ENCODE measurements at regions not wholly inside any gene's neighbourhood (a gene's known extent, or its start where the extent isn't known, plus 50 kb on each side); places are given as distances from the start of the nearest gene placed in this dataset.

DNA sequence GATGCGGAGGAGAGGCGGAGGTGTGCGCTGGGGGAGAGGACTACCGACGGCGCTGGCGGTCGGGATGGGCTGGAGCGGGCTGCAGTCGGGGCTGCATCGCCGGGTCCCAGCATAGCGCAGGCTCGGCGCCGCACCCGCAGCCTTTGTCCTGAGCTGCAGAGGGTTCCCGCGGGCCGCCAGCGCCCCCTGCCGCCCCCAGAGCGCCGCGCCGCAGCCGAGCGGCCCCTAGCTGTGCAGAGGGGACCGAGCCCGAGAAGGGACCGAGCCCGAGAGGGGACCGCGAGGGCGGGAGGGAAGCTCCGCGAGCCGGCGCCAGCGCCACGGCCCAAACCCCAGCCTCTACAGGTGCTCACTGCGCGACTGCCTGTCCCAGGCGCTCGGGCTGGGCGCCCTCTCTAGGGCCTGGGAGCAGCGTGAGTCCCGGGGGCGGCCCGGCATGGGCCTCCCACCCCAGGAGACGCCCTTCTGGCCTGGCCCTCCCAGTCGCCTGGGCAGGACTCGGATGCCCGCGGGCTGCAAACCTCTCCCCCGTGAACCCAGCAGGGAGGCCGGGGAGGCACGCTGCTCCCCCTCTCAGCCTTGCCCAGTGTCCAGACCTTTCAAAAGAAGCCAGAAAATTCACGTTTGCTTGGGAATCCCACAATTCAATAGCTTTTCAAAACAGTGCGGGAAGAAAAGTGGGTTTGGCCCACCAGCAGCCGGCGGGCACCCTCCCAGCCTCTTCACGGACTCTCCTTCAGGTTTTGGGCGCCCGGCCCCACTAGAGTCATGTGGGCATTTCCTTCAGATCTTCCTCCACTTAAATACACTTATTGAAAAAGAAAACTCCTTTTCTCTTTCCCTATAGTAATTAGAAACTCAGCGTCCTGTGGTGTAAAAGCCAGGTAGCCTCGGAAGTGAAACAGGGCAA is 134.7 kb downstream of the TPRA1 start:
- dilution Hi-C loops (cut with HindIII; ENCODE audit: low sequenced_read_pairs, unreplicated experiment) (no loop called here), in situ Hi-C loops (cut with MboI; ENCODE audit: low sequenced_read_pairs) (loop anchor here (5.0 to 10.0 kb wide), 3 partner anchors 701 to 931 kb away; partner anchors contain the start of gene CHST13), intact Hi-C loops (cut with micrococcal nuclease) (loop anchor here (1.0 to 10.0 kb wide), 4 partner anchors 471 to 933 kb away; partner anchors contain the start of gene PLXNA1)
- Histone ChIP-seq H3K4me1 (ENCODE audit: control insufficient read depth, insufficient read depth, low read length) (no peaks in the 10 kb centered on the region), H2BK5ac (ENCODE audit: low read depth, low read length, poor library complexity, severe bottlenecking) (no peak overlapping the region), H3K14ac (replicated peaks; ENCODE audit: low read depth, low read length) (no peak overlapping the region), H3K4me2 (ENCODE audit: low read depth, low read length) (peak overlapping the region; percentile 38), H4K20me1 (ENCODE audit: insufficient read depth, low read length) (no peaks in the 10 kb centered on the region), H4K91ac (ENCODE audit: insufficient read depth, low read depth, low read length) (no peak overlapping the region), H3K9me1 (ENCODE audit: insufficient read depth, low read length) (no peaks in the 10 kb centered on the region), H2BK15ac (ENCODE audit: low read depth, low read length) (no peak overlapping the region), H2BK20ac (ENCODE audit: low read depth, low read length) (no peak overlapping the region), H2BK120ac (ENCODE audit: low read depth, low read length) (no peak overlapping the region), H4K8ac (ENCODE audit: low read depth in 2 of 2, low read length in 2 of 2) (no peak overlapping the region), H3K79me1 (ENCODE audit: low read depth in 1 of 2, low read length in 2 of 2) (no peaks in the 10 kb centered on the region), H3K9me3 (ENCODE audit: control insufficient read depth, insufficient read depth, low read length) (no peaks in the 10 kb centered on the region), H2AK9ac (replicated peaks; ENCODE audit: low read depth, low read length, poor library complexity) (peak overlapping the region; percentile 35), H3K4ac (ENCODE audit: low read depth, low read length) (no peak overlapping the region), H3K36me3 (ENCODE audit: control insufficient read depth, insufficient read depth, low read length) (no peaks in the 10 kb centered on the region), H3K56ac (ENCODE audit: extremely low read depth, insufficient read depth, low read length) (no peak overlapping the region), H3K9ac (ENCODE audit: low read depth, low read length) (no peak overlapping the region), H3K27ac (ENCODE audit: insufficient read depth, low read length) (no peak overlapping the region), H3K27me3 (ENCODE audit: control insufficient read depth, insufficient read depth, low read length) (peaks cover 30% of the 10 kb centered on the region), H4K5ac (ENCODE audit: low read depth, low read length) (no peak overlapping the region), H3K23ac (ENCODE audit: low read depth, low read length) (no peak overlapping the region), H2AFZ (replicated peaks; ENCODE audit: low read length, poor library complexity) (peak overlapping the region; percentile 87), H2AK5ac (ENCODE audit: low read depth, low read length) (no peak overlapping the region), H3K4me3 (ENCODE audit: insufficient read depth, low read depth, low read length) (no peak overlapping the region), H3K18ac (ENCODE audit: low read depth, low read length) (no peak overlapping the region)
- 2% methylated on average over 25 of the region's 67 CpGs; no CpG with 5 or more reads in 1 of the 2 experiments for WGBS, 2 experiments (ENCODE audit: extremely low coverage in 2 of 2, insufficient read length in 1 of 2)
- TF ChIP-seq MAFK (IDR thresholded peaks at IDR 0.05; ENCODE audit: low read depth, low read length) (no peak), SMC3 (IDR thresholded peaks at IDR 0.05; ENCODE audit: low read depth, low read length) (peak; percentile 59), CTCF (conservative IDR thresholded peaks at IDR 0.05; ENCODE audit: low read depth, low read length) (peak; percentile 97), NFE2L2 (IDR thresholded peaks at IDR 0.05; ENCODE audit: low read depth, low read length) (no peak), FOS (IDR thresholded peaks at IDR 0.05; ENCODE audit: low read depth, low read length) (no peak), RCOR1 (IDR thresholded peaks at IDR 0.05; ENCODE audit: insufficient replicate concordance, low read length) (no peak), MXI1 (IDR thresholded peaks at IDR 0.05; ENCODE audit: borderline replicate concordance, low read depth, low read length) (no peak), MAZ (IDR thresholded peaks at IDR 0.05; ENCODE audit: borderline replicate concordance, low read depth, low read length) (no peak), BHLHE40 (IDR thresholded peaks at IDR 0.05; ENCODE audit: low read depth, low read length) (no peak), RFX5 (IDR thresholded peaks at IDR 0.05; ENCODE audit: low read depth, low read length) (no peak), RAD21 (IDR thresholded peaks at IDR 0.05; ENCODE audit: low read length) (peak; percentile 87)
- TF ChIP-seq, protein P1, sequence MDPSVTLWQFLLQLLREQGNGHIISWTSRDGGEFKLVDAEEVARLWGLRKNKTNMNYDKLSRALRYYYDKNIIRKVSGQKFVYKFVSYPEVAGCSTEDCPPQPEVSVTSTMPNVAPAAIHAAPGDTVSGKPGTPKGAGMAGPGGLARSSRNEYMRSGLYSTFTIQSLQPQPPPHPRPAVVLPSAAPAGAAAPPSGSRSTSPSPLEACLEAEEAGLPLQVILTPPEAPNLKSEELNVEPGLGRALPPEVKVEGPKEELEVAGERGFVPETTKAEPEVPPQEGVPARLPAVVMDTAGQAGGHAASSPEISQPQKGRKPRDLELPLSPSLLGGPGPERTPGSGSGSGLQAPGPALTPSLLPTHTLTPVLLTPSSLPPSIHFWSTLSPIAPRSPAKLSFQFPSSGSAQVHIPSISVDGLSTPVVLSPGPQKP (IDR thresholded peaks at IDR 0.05; ENCODE audit: borderline replicate concordance, low read depth, low read length) = no peak
- BruUV-seq (replicated peaks) = no TSS peak
- POLR2A ChIA-PET (ENCODE audit: unreplicated experiment) = no interaction called here
- peak; percentile 98 for ATAC-seq (ENCODE audit: low read depth)
- peak; percentile 29 for DNase-seq
- CTCF ChIA-PET = interaction anchor here (0.6 to 1.6 kb wide), 7 partner anchors 8 to 933 kb away, joined by 3 to 7 read pairs (median 4); no protein-coding TSS in a partner anchor

Measured in IMR-90 (cell line).